SK-N-MC (cell line): ENCODE measurements at regions not wholly inside any gene's neighbourhood (a gene's known extent, or its start where the extent isn't known, plus 50 kb on each side); places are given as distances from the start of the nearest gene placed in this dataset.

Experiments used
- DNase-seq: peaks from one replicate; pipeline ENCODE4 v3.0.0-alpha.2; 2011; ENCODE audit warnings: low read depth, low spot score
- H3K27ac ChIP-seq: fragments of 200-600 bp; sonication (generic); 2 replicates; pipeline ENCODE4 v1.5.1; 2016; ENCODE audit warnings: mixed run types
- H3K36me3 ChIP-seq: fragments of 200-600 bp; sonication (generic); 2 replicates; pipeline ENCODE4 v1.6.1; 2017; ENCODE audit warnings: antibody characterized with exemption, low read length, mixed read lengths; ENCODE audit not compliant: insufficient read depth
- H3K4me3 ChIP-seq: fragments of 200-600 bp; sonication (generic); 2 replicates; pipeline ENCODE4 v1.5.1; 2016
- H3K9ac ChIP-seq: fragments of 200-600 bp; sonication (generic); 2 replicates; pipeline ENCODE4 v1.8.0; 2017; ENCODE audit warnings: mixed run types, mixed read lengths; ENCODE audit not compliant: insufficient read length
- H3K9me3 ChIP-seq: fragments of 200-600 bp; sonication (generic); 2 replicates; pipeline ENCODE4 v1.6.1; 2017; ENCODE audit warnings: low read depth, mild to moderate bottlenecking, antibody characterized with exemption, low read length, moderate library complexity, mixed read lengths
- EZH2 ChIP-seq: fragments of 200-600 bp; sonication (generic); IDR thresholded peaks from one replicate; pipeline ENCODE4 v1.6.1; 2017; ENCODE audit warnings: antibody characterized with exemption
- FOXP2 ChIP-seq: optimal IDR thresholded peaks from 2 replicates; pipeline ENCODE3; 2011; ENCODE audit warnings: mild to moderate bottlenecking, moderate library complexity; ENCODE audit not compliant: insufficient read depth; ENCODE audit errors: extremely low read length, control extremely low read depth
- POLR2AphosphoS5 ChIP-seq: IDR thresholded peaks from 2 replicates; pipeline ENCODE4 v1.6.1; 2012; ENCODE audit warnings: mild to moderate bottlenecking, low read depth, low read length, borderline replicate concordance

- H3K4me3 ChIP-seq: no peak overlapping the region
- H3K9me3 ChIP-seq: no peaks in the 10 kb centered on the region
- H3K36me3 ChIP-seq: no peaks in the 10 kb centered on the region
- TF ChIP-seq FOXP2 (no peak), EZH2 (no peak), POLR2AphosphoS5 (no peak)
- no peak overlapping the region for H3K9ac ChIP-seq
- no peak overlapping the region for H3K27ac ChIP-seq
- DNase-seq: no peak
Measured at GRCh38 chr12:115466076-115466475, 782.1 kb upstream of the TBX3 start.

- Histone ChIP-seq H3K36me3 (no peaks in the 10 kb centered on the region), H3K27ac (no peak overlapping the region), H3K9ac (no peak overlapping the region), H3K9me3 (no peaks in the 10 kb centered on the region), H3K4me3 (no peak overlapping the region)
- TF ChIP-seq EZH2 (no peak), POLR2AphosphoS5 (no peak)
- DNase-seq: no peak
Measured at GRCh38 chr12:115464661-115465060, 780.7 kb upstream of the TBX3 start.

DNA sequence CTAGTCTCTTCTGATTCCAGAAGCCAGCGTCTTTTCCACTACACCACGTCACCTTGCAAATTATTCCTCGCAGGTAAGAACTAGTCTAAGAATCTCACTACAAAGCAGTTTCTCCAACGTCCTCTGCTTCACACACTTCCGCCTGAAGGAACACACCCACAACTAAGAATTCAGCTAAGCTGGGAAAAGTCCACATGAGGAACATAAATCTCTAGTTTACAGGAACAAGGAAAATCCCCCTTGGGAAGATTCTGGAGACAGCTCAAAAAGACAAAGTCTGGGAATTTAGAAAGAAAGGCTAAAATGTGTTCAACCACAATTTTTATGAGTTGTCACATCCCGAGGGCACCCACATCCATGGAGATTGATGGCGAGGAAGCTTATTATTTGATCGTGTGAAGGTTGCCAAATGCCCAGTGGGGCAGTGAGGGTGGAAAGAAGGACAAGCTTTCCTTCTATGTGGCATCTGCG lies 780.2 kb upstream of the TBX3 start:
- Histone ChIP-seq H3K27ac (no peak overlapping the region), H3K9me3 (no peaks in the 10 kb centered on the region), H3K36me3 (no peaks in the 10 kb centered on the region), H3K4me3 (no peak overlapping the region), H3K9ac (no peak overlapping the region)
- no peak for DNase-seq
- TF ChIP-seq POLR2AphosphoS5 (no peak), FOXP2 (no peak), EZH2 (no peak)

DNA sequence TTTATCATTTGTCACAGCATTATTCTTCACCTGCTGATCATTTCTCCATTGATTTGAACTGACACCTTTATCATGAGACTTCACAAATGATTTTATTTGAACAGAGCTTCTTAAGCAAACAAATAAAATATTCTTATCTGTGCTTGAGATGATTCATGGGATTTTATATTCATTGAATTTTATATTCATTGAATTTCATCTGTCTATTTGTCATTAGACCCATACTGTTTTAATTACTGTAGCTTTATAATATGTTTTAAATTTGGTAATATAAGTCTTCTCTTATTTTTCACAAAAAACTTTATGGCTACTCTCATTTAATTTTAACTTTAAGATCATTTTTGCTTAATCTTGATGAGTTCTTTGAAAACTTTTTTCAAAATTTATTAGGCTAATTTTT lies 777.4 kb upstream of the TBX3 start:
- Histone ChIP-seq H3K36me3 (no peaks in the 10 kb centered on the region), H3K27ac (no peak overlapping the region)
- TF ChIP-seq EZH2 (no peak), FOXP2 (no peak), POLR2AphosphoS5 (no peak)

GRCh38 chr12:115457798-115458197 lies 773.8 kb upstream of the TBX3 start:
- no peak overlapping the region for H3K9ac ChIP-seq
- TF ChIP-seq EZH2 (no peak), POLR2AphosphoS5 (no peak), FOXP2 (no peak)
- DNase-seq: no peak
- no peaks in the 10 kb centered on the region for H3K9me3 ChIP-seq
- H3K36me3 ChIP-seq: no peaks in the 10 kb centered on the region
- H3K4me3 ChIP-seq: no peak overlapping the region
- H3K27ac ChIP-seq: no peak overlapping the region

More for the DNA sequence above, 777.4 kb upstream of the TBX3 start:
- Histone ChIP-seq H3K9me3 (no peaks in the 10 kb centered on the region), H3K4me3 (no peak overlapping the region), H3K9ac (no peak overlapping the region)
- DNase-seq: no peak

- DNase-seq: no peak
- H3K9ac ChIP-seq: no peak overlapping the region
- H3K36me3 ChIP-seq: no peaks in the 10 kb centered on the region
- no peak overlapping the region for H3K4me3 ChIP-seq
- TF ChIP-seq POLR2AphosphoS5 (no peak), FOXP2 (no peak), EZH2 (no peak)
- H3K27ac ChIP-seq: no peak overlapping the region
- H3K9me3 ChIP-seq: no peaks in the 10 kb centered on the region
Measured at GRCh38 chr12:115456946-115457689, 773.1 kb upstream of the TBX3 start.

- DNase-seq: no peak
- H3K27ac ChIP-seq: no peak overlapping the region
- no peaks in the 10 kb centered on the region for H3K9me3 ChIP-seq
- H3K36me3 ChIP-seq: no peaks in the 10 kb centered on the region
- no peak overlapping the region for H3K9ac ChIP-seq
- TF ChIP-seq FOXP2: no peak
- TF ChIP-seq EZH2: no peak
- no peak for TF ChIP-seq POLR2AphosphoS5
- no peak overlapping the region for H3K4me3 ChIP-seq
Measured at GRCh38 chr12:115455268-115455681, 771.3 kb upstream of the TBX3 start.

DNA sequence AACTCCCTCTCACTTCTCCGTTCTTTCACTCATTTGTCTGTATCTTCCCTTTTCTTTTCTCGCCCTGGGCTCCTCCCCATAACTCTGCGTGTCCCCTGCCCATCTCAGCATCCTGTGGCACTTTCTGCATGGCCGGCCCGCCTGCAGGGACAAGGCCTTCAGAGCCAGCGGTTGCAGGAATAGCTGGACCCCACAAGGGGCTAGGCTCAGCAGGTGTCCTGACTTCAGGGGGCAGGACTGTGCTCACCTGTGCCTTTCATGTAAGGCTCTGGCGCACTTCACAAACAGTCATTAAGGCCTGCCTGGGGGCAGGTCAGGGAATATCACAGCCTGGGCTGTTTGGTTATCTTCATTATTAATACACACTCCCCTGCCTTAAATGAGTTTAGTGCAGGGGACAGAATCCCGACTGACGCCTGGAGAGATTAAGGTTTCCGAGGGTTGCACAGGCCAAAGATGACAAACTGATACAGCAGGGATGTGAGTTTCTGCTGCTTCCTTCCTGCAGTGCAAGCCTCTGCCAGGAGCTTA lies 768.8 kb upstream of the TBX3 start:
- DNase-seq: no peak
- no peak overlapping the region for H3K4me3 ChIP-seq

More for the DNA sequence above, 768.8 kb upstream of the TBX3 start:
- Histone ChIP-seq H3K36me3 (no peaks in the 10 kb centered on the region), H3K27ac (no peak overlapping the region), H3K9ac (no peak overlapping the region), H3K9me3 (no peaks in the 10 kb centered on the region)
- TF ChIP-seq FOXP2: no peak
